Chondrocyte (in vitro differentiated cells): ENCODE measurements at regions not wholly inside any gene's neighbourhood (a gene's known extent, or its start where the extent isn't known, plus 50 kb on each side); places are given as distances from the start of the nearest gene placed in this dataset.

ENCODE experiments used
- DNase-seq: peaks from one replicate; pipeline ENCODE4 v3.0.0; 2021; ENCODE audit warnings: mixed read lengths, low spot score
- H3K27ac Mint-ChIP-seq: one replicate; pipeline ENCODE4 v1.8.0; 2021; ENCODE audit warnings: mild to moderate bottlenecking, moderate library complexity, mixed read lengths; ENCODE audit not compliant: unreplicated experiment
- H3K27me3 Mint-ChIP-seq: 2 replicates; pipeline ENCODE4 v1.8.0; 2021; ENCODE audit warnings: low read depth, mixed read lengths
- H3K36me3 Mint-ChIP-seq: 2 replicates; pipeline ENCODE4 v1.8.0; 2021; ENCODE audit warnings: low read depth, mixed read lengths
- H3K4me1 Mint-ChIP-seq: 2 replicates; pipeline ENCODE4 v1.8.0; 2021; ENCODE audit warnings: low read depth, mild to moderate bottlenecking, mixed read lengths
- H3K4me3 Mint-ChIP-seq: one replicate; pipeline ENCODE4 v1.8.0; 2021; ENCODE audit warnings: mild to moderate bottlenecking, moderate library complexity, mixed read lengths; ENCODE audit not compliant: unreplicated experiment
- H3K9me3 Mint-ChIP-seq: 2 replicates; pipeline ENCODE4 v1.8.0; 2021; ENCODE audit warnings: low read depth, mixed read lengths
- CTCF ChIP-seq: fragments of 200-600 bp; sonication (generic); IDR thresholded peaks from 2 replicates; pipeline ENCODE4 v1.5.0; 2021; ENCODE audit warnings: antibody characterized with exemption, mild to moderate bottlenecking, moderate library complexity

GRCh38 chr14:85241022-85241855 is 288.7 kb upstream of the FLRT2 start:
- no peak for DNase-seq

GRCh38 chr14:85242666-85243065 is 287.3 kb upstream of the FLRT2 start:
- Mint-ChIP-seq H3K4me1 (peaks cover 29% of the 10 kb centered on the region), H3K4me3 (no peak overlapping the region), H3K27me3 (no peaks in the 10 kb centered on the region), H3K36me3 (no peaks in the 10 kb centered on the region), H3K9me3 (no peaks in the 10 kb centered on the region), H3K27ac (no peak overlapping the region)
- no peak for TF ChIP-seq CTCF
- DNase-seq, result no peak

More at GRCh38 chr14:85241022-85241855, 288.7 kb upstream of the FLRT2 start:
- H3K36me3 Mint-ChIP-seq, result no peaks in the 10 kb centered on the region
- no peak overlapping the region for H3K27ac Mint-ChIP-seq
- H3K4me1 Mint-ChIP-seq, result peaks cover 29% of the 10 kb centered on the region
- TF ChIP-seq CTCF, result no peak
- H3K9me3 Mint-ChIP-seq, result no peaks in the 10 kb centered on the region
- no peaks in the 10 kb centered on the region for H3K27me3 Mint-ChIP-seq
- peak overlapping the region; percentile 37 for H3K4me3 Mint-ChIP-seq

GRCh38 chr14:85243321-85243720 is 286.6 kb upstream of the FLRT2 start:
- no peak overlapping the region for H3K4me3 Mint-ChIP-seq
- H3K9me3 Mint-ChIP-seq, result no peaks in the 10 kb centered on the region
- TF ChIP-seq CTCF, result no peak
- no peaks in the 10 kb centered on the region for H3K36me3 Mint-ChIP-seq
- DNase-seq, result no peak
- H3K27me3 Mint-ChIP-seq, result no peaks in the 10 kb centered on the region
- H3K4me1 Mint-ChIP-seq, result peaks cover 25% of the 10 kb centered on the region
- H3K27ac Mint-ChIP-seq, result no peak overlapping the region

- H3K36me3 Mint-ChIP-seq, result no peaks in the 10 kb centered on the region
- no peak for TF ChIP-seq CTCF
These were observed 282.9 kb upstream of the FLRT2 start for GRCh38 chr14:85247071-85247470.

GRCh38 chr14:85248881-85249635 is 280.9 kb upstream of the FLRT2 start:
- Mint-ChIP-seq H3K9me3 (no peaks in the 10 kb centered on the region), H3K36me3 (no peaks in the 10 kb centered on the region), H3K27ac (no peak overlapping the region), H3K4me3 (no peak overlapping the region), H3K27me3 (no peaks in the 10 kb centered on the region), H3K4me1 (peaks cover 3% of the 10 kb centered on the region)
- TF ChIP-seq CTCF, result no peak
- DNase-seq, result no peak

More at GRCh38 chr14:85247071-85247470, 282.9 kb upstream of the FLRT2 start:
- Mint-ChIP-seq H3K27ac (no peak overlapping the region), H3K4me1 (peaks cover 10% of the 10 kb centered on the region), H3K4me3 (no peak overlapping the region), H3K27me3 (no peaks in the 10 kb centered on the region), H3K9me3 (no peaks in the 10 kb centered on the region)
- DNase-seq, result no peak
